GM13976 (cell line): ENCODE measurements at regions not wholly inside any gene's neighbourhood (a gene's known extent, or its start where the extent isn't known, plus 50 kb on each side); places are given as distances from the start of the nearest gene placed in this dataset.
A peak's percentile ranks its signal among the peaks of the same experiment; 100 is the strongest.
"Not testable (repeated sequence)": the region's sequence is repeated elsewhere in the genome, so short reads cannot be mapped to it uniquely, and the experiment has no call there.

Experiments
- DNase-seq: peaks from one replicate; pipeline ENCODE4 v3.0.0; 2012; ENCODE audit warnings: low spot score
- in situ Hi-C: fragments of 300-500 bp; cut with MboI; formaldehyde crosslinking; loops from one replicate; pipeline ENCODE4 v1.12.0; 2022; ENCODE audit warnings: low sequenced_read_pairs, mixed read lengths, inconsistent platforms; ENCODE audit not compliant: unreplicated experiment
- TF ChIP-seq, protein P1 (sequence below): IDR thresholded peaks from 2 replicates; pipeline ENCODE4 v1.5.1; 2012; ENCODE audit warnings: borderline replicate concordance, mild to moderate bottlenecking; ENCODE audit not compliant: insufficient read depth; ENCODE audit errors: extremely low read depth, missing control alignments, control extremely low read depth

- in situ Hi-C loops = loop anchor here (25.0 kb wide), 2 partner anchors 818 to 1268 kb away; partner anchors contain the start of gene IGFBP3
- TF ChIP-seq, protein P1, sequence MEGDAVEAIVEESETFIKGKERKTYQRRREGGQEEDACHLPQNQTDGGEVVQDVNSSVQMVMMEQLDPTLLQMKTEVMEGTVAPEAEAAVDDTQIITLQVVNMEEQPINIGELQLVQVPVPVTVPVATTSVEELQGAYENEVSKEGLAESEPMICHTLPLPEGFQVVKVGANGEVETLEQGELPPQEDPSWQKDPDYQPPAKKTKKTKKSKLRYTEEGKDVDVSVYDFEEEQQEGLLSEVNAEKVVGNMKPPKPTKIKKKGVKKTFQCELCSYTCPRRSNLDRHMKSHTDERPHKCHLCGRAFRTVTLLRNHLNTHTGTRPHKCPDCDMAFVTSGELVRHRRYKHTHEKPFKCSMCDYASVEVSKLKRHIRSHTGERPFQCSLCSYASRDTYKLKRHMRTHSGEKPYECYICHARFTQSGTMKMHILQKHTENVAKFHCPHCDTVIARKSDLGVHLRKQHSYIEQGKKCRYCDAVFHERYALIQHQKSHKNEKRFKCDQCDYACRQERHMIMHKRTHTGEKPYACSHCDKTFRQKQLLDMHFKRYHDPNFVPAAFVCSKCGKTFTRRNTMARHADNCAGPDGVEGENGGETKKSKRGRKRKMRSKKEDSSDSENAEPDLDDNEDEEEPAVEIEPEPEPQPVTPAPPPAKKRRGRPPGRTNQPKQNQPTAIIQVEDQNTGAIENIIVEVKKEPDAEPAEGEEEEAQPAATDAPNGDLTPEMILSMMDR = no peak
- no peak for DNase-seq
Observed at GRCh38 chr7:47180516-47180826, 401.4 kb downstream of the TNS3 start.

DNA sequence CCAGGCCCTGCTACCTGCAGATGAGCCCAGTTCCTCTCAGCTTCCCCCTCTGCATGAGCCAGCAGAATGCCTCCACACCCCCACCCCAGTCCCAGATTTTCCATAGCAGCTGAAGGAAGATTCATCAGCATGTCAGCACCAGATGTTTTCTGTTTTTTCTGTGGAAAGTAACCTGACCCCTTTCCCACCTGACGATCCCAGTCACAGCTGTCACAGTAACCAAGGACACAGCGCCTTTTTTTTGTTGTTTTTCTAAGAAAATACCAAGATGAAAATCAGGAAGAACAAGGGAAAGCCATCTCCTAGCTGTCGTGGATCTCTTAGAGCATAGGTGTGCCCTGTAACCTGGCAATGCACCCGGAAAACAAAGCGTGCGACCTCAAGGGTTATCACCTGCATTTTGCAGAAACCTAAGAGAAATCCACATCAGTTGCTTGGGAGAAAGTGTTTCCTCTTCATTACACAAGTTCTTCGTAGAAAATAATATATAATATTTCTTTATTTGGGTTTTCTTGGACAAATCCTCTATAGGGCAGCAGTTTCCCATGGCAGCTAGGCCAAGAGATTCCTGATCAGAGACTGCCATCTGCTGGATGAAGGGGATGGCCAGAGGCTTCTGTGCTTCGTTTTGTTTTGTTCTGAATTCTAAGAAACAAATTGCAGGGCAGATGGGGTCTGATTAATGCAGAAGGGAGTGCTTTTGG lies 401.9 kb downstream of the TNS3 start:
- in situ Hi-C loops = loop anchor here (25.0 kb wide), 2 partner anchors 818 to 1268 kb away; partner anchors contain the start of gene IGFBP3
- DNase-seq = peak; percentile 46
- TF ChIP-seq, protein P1 = peak; percentile 43

- in situ Hi-C loops, DNase-seq: not testable (repeated sequence)
Observed at GRCh38 chr7:47172602-47173539, 409.0 kb downstream of the TNS3 start.

GRCh38 chr7:47170516-47170915 lies 411.4 kb downstream of the TNS3 start:
- DNase-seq = no peak
- TF ChIP-seq, protein P1 = no peak
- in situ Hi-C loops = no loop called here

DNA sequence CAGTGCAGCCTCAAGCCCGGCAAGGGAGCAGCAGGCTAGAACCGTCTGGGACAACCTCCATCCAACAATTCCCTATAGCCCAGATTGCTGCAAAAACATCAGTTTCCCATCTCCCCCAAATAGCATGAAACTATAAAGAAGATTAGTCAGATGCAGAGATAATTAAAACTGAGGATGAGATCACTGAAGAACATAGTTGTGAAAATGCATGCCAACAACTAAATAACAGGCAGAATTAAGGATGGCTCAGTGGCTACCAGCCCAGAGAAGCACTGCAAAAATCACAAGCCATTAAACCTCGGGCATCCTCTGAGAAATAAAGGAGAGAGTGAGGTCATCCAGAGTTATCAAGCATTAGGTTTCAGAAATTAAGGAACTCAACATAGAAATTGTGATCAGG lies 427.1 kb downstream of the TNS3 start:
- TF ChIP-seq, protein P1 = no peak
- in situ Hi-C loops = no loop called here

GRCh38 chr7:47153576-47153975 lies 428.3 kb downstream of the TNS3 start:
- in situ Hi-C loops = no loop called here
- TF ChIP-seq, protein P1 = no peak
- no peak for DNase-seq

More for the DNA sequence above, 427.1 kb downstream of the TNS3 start:
- no peak for DNase-seq

DNA sequence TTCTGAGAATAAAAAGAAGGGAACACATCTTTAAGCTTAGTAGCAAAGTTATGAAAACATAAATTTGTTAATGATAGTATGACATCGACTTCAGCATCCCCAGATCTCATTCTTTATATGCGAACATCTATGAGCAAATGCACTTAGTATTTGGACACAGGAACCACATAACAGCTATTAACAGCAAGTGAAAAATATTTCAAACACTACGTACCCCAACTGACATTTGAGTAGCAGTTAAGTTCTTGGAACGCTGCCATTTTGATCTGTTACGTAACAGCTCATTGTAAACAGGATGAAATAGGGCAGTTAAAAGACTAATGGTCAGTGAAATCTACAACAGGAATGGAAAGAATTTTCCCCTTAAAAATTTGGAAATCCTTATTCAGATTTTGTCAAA lies 428.9 kb downstream of the TNS3 start:
- in situ Hi-C loops = no loop called here
- TF ChIP-seq, protein P1 = no peak
- DNase-seq = no peak
